ENCODE measurements at regions not wholly inside any gene's neighbourhood (a gene's known extent, or its start where the extent isn't known, plus 50 kb on each side); places are given as distances from the start of the nearest gene placed in this dataset.

GRCh38 chr2:220282236-220282635 is 654.8 kb downstream of the SLC4A3 start:
- Histone ChIP-seq H3K9me3 (no peaks in the 10 kb centered on the region), H3K36me3 (no peaks in the 10 kb centered on the region), H3K27me3 (replicated peaks; ENCODE audit: insufficient read depth) (no peaks in the 10 kb centered on the region), H3K27ac (no peak overlapping the region), H3K4me1 (replicated peaks) (no peaks in the 10 kb centered on the region), H3K4me3 (no peak overlapping the region)
- TF ChIP-seq CTCF (IDR thresholded peaks at IDR 0.05) (no peak), POLR2A (IDR thresholded peaks at IDR 0.05) (no peak), POLR2AphosphoS5 (IDR thresholded peaks at IDR 0.05) (no peak)
- intact Hi-C loops (cut with DNase I): no loop called here
- WGBS: 83% methylated on average over 3 of the region's 3 CpGs
- DNase-seq (ENCODE audit: low spot score): no peak

GRCh38 chr2:220293966-220294365 is 666.5 kb downstream of the SLC4A3 start:
- intact Hi-C loops (cut with DNase I): no loop called here
- Histone ChIP-seq H3K36me3 (no peaks in the 10 kb centered on the region), H3K4me3 (no peak overlapping the region), H3K27me3 (replicated peaks; ENCODE audit: insufficient read depth) (no peaks in the 10 kb centered on the region), H3K9me3 (no peaks in the 10 kb centered on the region), H3K27ac (no peak overlapping the region), H3K4me1 (replicated peaks) (no peaks in the 10 kb centered on the region)
- 94% methylated on average over 1 of the region's 1 CpG for WGBS
- no peak for DNase-seq (ENCODE audit: low spot score)
- TF ChIP-seq CTCF (IDR thresholded peaks at IDR 0.05) (no peak), POLR2AphosphoS5 (IDR thresholded peaks at IDR 0.05) (no peak), POLR2A (IDR thresholded peaks at IDR 0.05) (no peak)

- 27% methylated on average over 2 of the region's 2 CpGs for WGBS
- no peak for DNase-seq (ENCODE audit: low spot score)
These were observed 668.7 kb downstream of the SLC4A3 start for GRCh38 chr2:220296174-220296573.

GRCh38 chr2:220297093-220297492 is 669.7 kb downstream of the SLC4A3 start:
- no peaks in the 10 kb centered on the region for H3K27me3 ChIP-seq (replicated peaks; ENCODE audit: insufficient read depth)
- no peak overlapping the region for H3K4me3 ChIP-seq
- intact Hi-C loops (cut with DNase I): no loop called here
- no peak overlapping the region for H3K27ac ChIP-seq
- TF ChIP-seq POLR2A (IDR thresholded peaks at IDR 0.05) (no peak), CTCF (IDR thresholded peaks at IDR 0.05) (no peak), POLR2AphosphoS5 (IDR thresholded peaks at IDR 0.05) (no peak)
- no peaks in the 10 kb centered on the region for H3K36me3 ChIP-seq
- WGBS: 88% methylated on average over 2 of the region's 2 CpGs
- H3K9me3 ChIP-seq: no peaks in the 10 kb centered on the region
- no peaks in the 10 kb centered on the region for H3K4me1 ChIP-seq (replicated peaks)
- DNase-seq (ENCODE audit: low spot score): no peak

More at GRCh38 chr2:220296174-220296573, 668.7 kb downstream of the SLC4A3 start:
- Histone ChIP-seq H3K4me3 (no peak overlapping the region), H3K27ac (no peak overlapping the region), H3K4me1 (replicated peaks) (no peaks in the 10 kb centered on the region), H3K27me3 (replicated peaks; ENCODE audit: insufficient read depth) (no peaks in the 10 kb centered on the region), H3K36me3 (no peaks in the 10 kb centered on the region), H3K9me3 (no peaks in the 10 kb centered on the region)
- intact Hi-C loops (cut with DNase I): no loop called here
- TF ChIP-seq POLR2A (IDR thresholded peaks at IDR 0.05) (no peak), POLR2AphosphoS5 (IDR thresholded peaks at IDR 0.05) (no peak), CTCF (IDR thresholded peaks at IDR 0.05) (peak in 1 of 4 experiments; percentile 18)

- DNase-seq (ENCODE audit: low spot score): no peak
- no peak for TF ChIP-seq CTCF (IDR thresholded peaks at IDR 0.05)
- TF ChIP-seq POLR2A (IDR thresholded peaks at IDR 0.05): no peak
- no peak for TF ChIP-seq POLR2AphosphoS5 (IDR thresholded peaks at IDR 0.05)
- no peak overlapping the region for H3K27ac ChIP-seq
- intact Hi-C loops (cut with DNase I): no loop called here
- WGBS: 75% methylated on average over 3 of the region's 3 CpGs
- H3K9me3 ChIP-seq: no peaks in the 10 kb centered on the region
- H3K36me3 ChIP-seq: no peaks in the 10 kb centered on the region
- H3K4me1 ChIP-seq (replicated peaks): no peaks in the 10 kb centered on the region
- no peak overlapping the region for H3K4me3 ChIP-seq
- H3K27me3 ChIP-seq (replicated peaks; ENCODE audit: insufficient read depth): no peaks in the 10 kb centered on the region
These were observed 673.4 kb downstream of the SLC4A3 start for GRCh38 chr2:220300806-220301205.
